Transverse colon (tissue), 4 donors: ENCODE measurements at regions not wholly inside any gene's neighbourhood (a gene's known extent, or its start where the extent isn't known, plus 50 kb on each side); places are given as distances from the start of the nearest gene placed in this dataset.

ENCODE experiments used
- DNase-seq: peaks from one replicate; pipeline ENCODE4 v3.0.0-alpha.2; 2019
- H3K27ac ChIP-seq, 4 donors: fragments of 200-600 bp; sonication (generic); 2 replicates each; pipeline ENCODE4 v1.5.1; 2016 to 2018; ENCODE audit warnings: inconsistent platforms in 4 of 4
- H3K27me3 ChIP-seq: fragments of 200-600 bp; sonication (generic); 2 replicates; pipeline ENCODE4 v1.5.1; 2017; ENCODE audit warnings: inconsistent platforms
- H3K36me3 ChIP-seq, 4 donors: fragments of 200-600 bp; sonication (generic); 2 replicates each; pipeline ENCODE4 v1.5.1; 2017 to 2019; ENCODE audit warnings: inconsistent platforms in 4 of 4
- H3K4me1 ChIP-seq, 4 donors: fragments of 200-600 bp; sonication (generic); 2 replicates each; pipeline ENCODE4 v1.5.1; 2017 to 2020; ENCODE audit warnings: inconsistent platforms in 4 of 4
- H3K4me3 ChIP-seq, 4 donors: fragments of 200-600 bp; sonication (generic); 1 replicate in 1 of 4; 2 replicates in 3 of 4; pipeline versions ENCODE4 v1.5.1 to v1.6.1; 2017 to 2019; ENCODE audit warnings: inconsistent platforms in 4 of 4
- H3K9me3 ChIP-seq, 2 donors: fragments of 200-600 bp; sonication (generic); 2 replicates each; pipeline ENCODE4 v1.5.1; 2017 to 2019; ENCODE audit warnings: inconsistent platforms in 2 of 2
- EP300 ChIP-seq: sonication (generic); formaldehyde crosslinking; IDR thresholded peaks from one replicate; pipeline ENCODE4 v1.6.1; 2017; ENCODE audit warnings: antibody characterized with exemption, low read depth
- POLR2A ChIP-seq: fragments of 450-650 bp; IDR thresholded peaks from one replicate; pipeline ENCODE4 v1.6.1; 2016; ENCODE audit warnings: antibody characterized with exemption, mild to moderate bottlenecking, moderate library complexity
- POLR2AphosphoS5 ChIP-seq, 3 donors: sonication (generic); formaldehyde crosslinking; IDR thresholded peaks; one replicate each; pipeline ENCODE4 v1.6.1; 2016; ENCODE audit warnings: antibody characterized with exemption in 3 of 3
- WGBS, 2 donors: methylation state at CpG; one replicate each; pipeline ENCODE4 v1.1.5; 2018; ENCODE audit warnings: low coverage in 1 of 2; 5-methylcytosine and 5-hydroxymethylcytosine counted together
- in situ Hi-C, 4 donors: fragments of 200-750 bp; cut with MboI; loops; one replicate each; pipeline versions ENCODE4 v1.15.0 to v1.15.1; 2017; ENCODE audit warnings: low sequenced_read_pairs in 3 of 4, low pct_ligation_motif_present in 1 of 4, low pct_unique_long_range_greater_than_20kb in 1 of 4
- intact Hi-C: fragments of 100-400 bp; cut with DNase I; formaldehyde crosslinking; loops from one replicate; pipeline ENCODE4 v1.15.1; 2023; ENCODE audit warnings: low total_unique reads
- TF ChIP-seq, protein P1 (sequence below), 5 experiments: fragments of 200-600 bp in 3 of 5; fragments of 450-650 bp in 2 of 5; sonication (generic) in 3 of 5; IDR thresholded peaks; 1 replicate in 2 of 5; 2 replicates in 3 of 5; pipeline ENCODE4 v1.5.1; 2016 to 2017; ENCODE audit warnings: antibody characterized with exemption in 5 of 5, inconsistent platforms in 3 of 5, mild to moderate bottlenecking in 2 of 5, moderate library complexity in 1 of 5

GRCh38 chr3:64422192-64422591 lies 196.9 kb upstream of the PRICKLE2 start:
- Histone ChIP-seq H3K27me3 (no peaks in the 10 kb centered on the region), H3K4me1 (no peaks in the 10 kb centered on the region), H3K9me3 (no peaks in the 10 kb centered on the region), H3K4me3 (no peak overlapping the region), H3K27ac (no peak overlapping the region), H3K36me3 (no peaks in the 10 kb centered on the region)
- 68 to 74% methylated on average over 7 of the region's 7 CpGs for WGBS, 2 donors
- in situ Hi-C loops: no loop called here
- no peak for DNase-seq
- TF ChIP-seq POLR2A (no peak), EP300 (no peak), POLR2AphosphoS5 (IDR thresholded peaks at IDR 0.05) (no peak)
- TF ChIP-seq, protein P1, sequence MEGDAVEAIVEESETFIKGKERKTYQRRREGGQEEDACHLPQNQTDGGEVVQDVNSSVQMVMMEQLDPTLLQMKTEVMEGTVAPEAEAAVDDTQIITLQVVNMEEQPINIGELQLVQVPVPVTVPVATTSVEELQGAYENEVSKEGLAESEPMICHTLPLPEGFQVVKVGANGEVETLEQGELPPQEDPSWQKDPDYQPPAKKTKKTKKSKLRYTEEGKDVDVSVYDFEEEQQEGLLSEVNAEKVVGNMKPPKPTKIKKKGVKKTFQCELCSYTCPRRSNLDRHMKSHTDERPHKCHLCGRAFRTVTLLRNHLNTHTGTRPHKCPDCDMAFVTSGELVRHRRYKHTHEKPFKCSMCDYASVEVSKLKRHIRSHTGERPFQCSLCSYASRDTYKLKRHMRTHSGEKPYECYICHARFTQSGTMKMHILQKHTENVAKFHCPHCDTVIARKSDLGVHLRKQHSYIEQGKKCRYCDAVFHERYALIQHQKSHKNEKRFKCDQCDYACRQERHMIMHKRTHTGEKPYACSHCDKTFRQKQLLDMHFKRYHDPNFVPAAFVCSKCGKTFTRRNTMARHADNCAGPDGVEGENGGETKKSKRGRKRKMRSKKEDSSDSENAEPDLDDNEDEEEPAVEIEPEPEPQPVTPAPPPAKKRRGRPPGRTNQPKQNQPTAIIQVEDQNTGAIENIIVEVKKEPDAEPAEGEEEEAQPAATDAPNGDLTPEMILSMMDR (IDR thresholded peaks at IDR 0.05): no peak
- intact Hi-C loops: no loop called here

GRCh38 chr3:64417816-64418215 lies 192.6 kb upstream of the PRICKLE2 start:
- no peaks in the 10 kb centered on the region for H3K27me3 ChIP-seq
- no peak overlapping the region for H3K4me3 ChIP-seq
- H3K9me3 ChIP-seq: no peaks in the 10 kb centered on the region
- in situ Hi-C loops: no loop called here
- 59 to 66% methylated on average over 4 of the region's 4 CpGs for WGBS, 2 donors
- no peaks in the 10 kb centered on the region for H3K4me1 ChIP-seq
- intact Hi-C loops: no loop called here
- DNase-seq: no peak
- H3K36me3 ChIP-seq: no peaks in the 10 kb centered on the region
- H3K27ac ChIP-seq: no peak overlapping the region
- TF ChIP-seq EP300 (no peak), POLR2A (no peak), POLR2AphosphoS5 (IDR thresholded peaks at IDR 0.05) (no peak)
- TF ChIP-seq, protein P1 (IDR thresholded peaks at IDR 0.05): no peak

DNA sequence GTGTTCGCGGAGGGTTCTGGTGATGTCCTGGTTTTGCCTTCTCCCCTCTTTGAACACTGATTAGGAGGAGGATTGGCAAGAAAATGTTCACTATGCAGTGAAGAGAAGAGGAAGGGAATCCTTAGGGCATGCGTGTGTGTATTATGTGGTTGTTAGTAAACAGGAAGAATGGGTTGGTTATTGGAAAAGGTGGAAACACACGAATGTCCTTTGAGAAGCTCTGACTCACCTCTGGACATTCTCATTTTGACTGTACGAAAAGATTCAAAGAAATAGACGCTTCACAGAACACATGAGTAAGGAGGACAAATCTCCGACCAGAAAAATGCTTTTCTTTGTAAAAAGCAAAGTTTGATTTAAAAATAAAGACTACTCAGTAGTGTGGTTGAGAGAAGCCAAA lies 188.8 kb upstream of the PRICKLE2 start:
- Histone ChIP-seq H3K9me3 (no peaks in the 10 kb centered on the region), H3K4me1 (no peaks in the 10 kb centered on the region), H3K27me3 (no peaks in the 10 kb centered on the region), H3K27ac (no peak overlapping the region), H3K36me3 (no peaks in the 10 kb centered on the region), H3K4me3 (no peak overlapping the region)
- intact Hi-C loops (no loop called here), in situ Hi-C loops (no loop called here)
- TF ChIP-seq POLR2A (no peak), EP300 (no peak), POLR2AphosphoS5 (IDR thresholded peaks at IDR 0.05) (no peak)
- TF ChIP-seq, protein P1 (IDR thresholded peaks at IDR 0.05): no peak
- WGBS, 2 donors: 78 to 81% methylated on average over 7 of the region's 7 CpGs
- DNase-seq: no peak

DNA sequence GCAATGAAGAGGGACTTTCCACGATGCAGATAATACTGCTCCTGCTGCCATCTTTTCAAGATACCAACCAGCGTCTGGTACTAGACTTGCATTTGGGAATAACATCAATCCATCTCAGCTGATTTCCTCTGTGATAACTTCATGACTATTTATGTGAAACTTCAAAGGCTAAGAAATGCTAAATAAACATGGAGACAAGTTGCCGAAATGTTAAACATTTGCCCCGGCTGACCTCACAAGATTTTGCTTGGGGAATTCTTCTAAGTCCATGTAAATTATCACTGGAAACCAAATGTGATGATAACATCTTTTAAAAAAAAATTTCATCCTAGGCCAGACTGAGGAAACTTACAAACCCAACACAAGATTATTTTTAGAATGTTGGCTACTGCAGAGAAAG lies 185.8 kb upstream of the PRICKLE2 start:
- no peak for DNase-seq
- H3K9me3 ChIP-seq: no peaks in the 10 kb centered on the region
- TF ChIP-seq POLR2A (no peak), EP300 (no peak), POLR2AphosphoS5 (IDR thresholded peaks at IDR 0.05) (no peak)
- TF ChIP-seq, protein P1 (IDR thresholded peaks at IDR 0.05): no peak
- in situ Hi-C loops: no loop called here
- no peaks in the 10 kb centered on the region for H3K4me1 ChIP-seq
- H3K27ac ChIP-seq: no peak overlapping the region
- H3K36me3 ChIP-seq: no peaks in the 10 kb centered on the region
- intact Hi-C loops: no loop called here
- 77 to 83% methylated on average over 4 of the region's 4 CpGs for WGBS, 2 donors
- H3K27me3 ChIP-seq: no peaks in the 10 kb centered on the region
- no peak overlapping the region for H3K4me3 ChIP-seq
